DLD1 (cell line): ENCODE measurements at regions not wholly inside any gene's neighbourhood (a gene's known extent, or its start where the extent isn't known, plus 50 kb on each side); places are given as distances from the start of the nearest gene placed in this dataset.
"Not testable (repeated sequence)": the region's sequence is repeated elsewhere in the genome, so short reads cannot be mapped to it uniquely, and the experiment has no call there.

Experiments
- in situ Hi-C: cut with HindIII; loops from 2 replicates; pipeline ENCODE4 v1.10.0; 2017; ENCODE audit warnings: low sequenced_read_pairs

DNA sequence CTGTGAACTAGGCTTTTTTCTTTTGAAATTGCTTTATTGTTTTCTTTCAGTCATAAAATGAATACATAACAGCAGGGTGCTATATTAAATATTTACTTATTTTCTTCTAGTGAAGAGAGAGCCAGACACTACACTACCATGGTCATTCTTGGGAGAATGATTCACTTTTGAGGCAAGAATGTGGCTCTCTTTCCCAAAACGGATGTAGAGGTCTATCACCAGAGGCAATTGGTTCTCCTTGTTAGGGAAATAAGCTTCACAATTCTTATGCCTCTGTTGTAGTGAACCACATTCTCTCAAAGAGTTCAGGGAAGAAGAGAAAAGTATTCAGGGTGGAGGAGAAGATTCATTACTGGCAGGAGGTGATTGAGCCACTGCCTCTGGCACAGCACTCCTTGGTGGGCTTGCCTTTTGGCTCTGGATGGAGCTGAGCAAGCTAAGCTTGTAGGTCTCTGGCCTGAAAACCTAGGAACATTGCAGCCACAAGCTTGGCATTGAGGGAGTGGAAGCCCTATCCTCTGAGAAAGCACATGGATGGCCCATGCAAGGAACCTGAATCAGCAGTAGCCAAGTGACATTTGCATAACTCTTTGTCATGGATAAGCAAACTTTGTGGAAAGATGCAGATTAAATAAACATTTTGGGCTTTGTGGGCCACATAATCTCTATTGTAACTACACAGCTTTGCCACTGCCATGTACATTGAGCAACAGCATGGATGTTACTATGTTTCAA lies 179.0 kb upstream of the TNC start:
- in situ Hi-C loops, result loop anchor here (25.0 kb wide), 1 partner anchor 135 kb away; no protein-coding TSS in a partner anchor

DNA sequence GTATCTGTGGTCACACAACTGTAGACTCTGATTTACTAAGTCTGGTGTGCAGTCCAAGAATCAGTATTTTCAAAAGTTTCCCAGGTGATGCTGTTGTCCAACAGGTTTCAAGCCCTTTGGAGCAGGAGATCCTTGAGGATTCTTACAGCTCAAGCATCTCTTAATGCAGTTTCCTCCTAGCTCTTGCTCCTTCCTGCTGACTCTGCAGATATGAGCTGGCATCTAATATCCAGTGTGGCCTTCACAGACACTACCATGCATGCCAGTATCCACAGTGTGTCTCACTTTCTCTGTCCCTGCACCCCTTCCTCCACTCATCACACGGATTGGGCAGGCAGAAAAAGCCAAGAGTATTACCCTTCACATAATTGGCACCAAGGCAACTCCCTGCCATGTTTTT lies 182.2 kb upstream of the TNC start:
- in situ Hi-C loops, result no loop called here

DNA sequence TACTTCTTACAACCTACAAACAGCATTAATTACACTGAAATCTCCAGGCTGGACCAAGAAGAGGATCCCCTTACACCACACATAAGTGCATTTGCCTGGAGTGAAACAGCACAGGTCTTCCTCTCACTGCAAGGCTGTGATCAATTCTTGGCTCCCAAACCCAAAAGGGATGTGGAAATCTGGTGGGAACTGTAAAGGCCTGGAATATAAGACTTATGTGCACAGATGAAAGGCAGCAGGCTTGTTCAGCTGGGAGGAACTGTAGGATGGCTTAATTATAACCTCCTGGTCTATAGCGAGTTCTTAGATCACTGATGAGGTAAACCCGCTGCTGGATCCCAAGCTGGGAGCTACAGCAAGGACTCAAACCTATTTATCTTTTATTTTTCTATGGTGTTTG lies 182.9 kb upstream of the TNC start:
- in situ Hi-C loops, result no loop called here

DNA sequence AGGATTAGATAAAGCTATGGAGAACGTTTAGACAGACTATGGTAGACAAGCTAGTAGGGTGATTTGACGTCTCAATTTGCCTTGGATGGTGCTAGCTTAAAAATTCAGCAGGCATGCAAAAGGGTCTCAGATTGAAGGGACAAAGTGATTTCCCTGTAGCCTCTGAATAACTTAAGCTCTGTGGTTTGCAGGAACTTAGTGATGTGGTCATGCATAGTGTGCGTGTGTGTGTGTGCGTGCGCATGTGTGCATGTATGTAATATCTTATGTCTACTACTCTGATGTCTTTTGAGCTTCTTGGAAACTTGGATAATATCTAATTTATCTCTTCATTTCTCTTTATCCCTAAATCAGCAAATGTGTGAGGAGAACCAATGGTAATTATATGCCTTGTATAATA lies 183.6 kb upstream of the TNC start:
- in situ Hi-C loops, result no loop called here

DNA sequence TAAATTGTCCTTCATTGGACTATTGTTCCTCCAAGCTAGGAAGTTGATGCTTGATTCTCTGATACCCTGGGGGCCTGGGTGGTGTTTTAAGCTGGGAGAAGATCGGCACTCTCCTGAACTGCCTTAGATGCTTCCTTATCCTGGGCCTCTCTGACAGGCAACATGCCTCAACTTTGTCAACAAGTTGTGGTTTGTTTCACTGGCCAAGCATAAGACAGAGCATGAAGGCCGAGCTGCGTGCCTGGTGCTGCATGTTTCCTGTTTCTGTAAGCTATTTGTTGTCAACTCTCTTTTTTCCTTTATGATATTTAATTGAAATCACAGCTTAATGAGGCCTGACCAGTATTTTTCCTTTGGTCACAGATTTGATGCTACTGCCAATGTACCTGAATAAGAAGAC lies 187.6 kb upstream of the TNC start:
- in situ Hi-C loops, result no loop called here

DNA sequence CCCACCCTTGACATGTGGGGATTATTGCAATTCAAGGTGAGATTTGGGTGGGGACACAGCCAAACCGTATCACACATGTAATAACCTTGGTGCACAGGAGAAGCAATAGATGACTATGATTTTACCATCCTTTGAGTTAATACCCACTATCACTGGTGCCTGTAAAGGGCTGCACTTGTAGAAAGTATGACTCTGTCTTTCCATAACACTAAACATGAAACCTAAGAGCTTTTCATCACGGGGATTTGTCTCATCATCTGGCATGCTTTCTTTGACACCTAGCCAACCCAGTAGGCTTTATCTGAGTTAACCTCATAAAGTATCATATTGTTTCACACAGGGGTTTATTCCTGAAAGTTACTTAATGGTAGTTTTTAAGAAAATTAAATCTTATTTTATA lies 188.9 kb upstream of the TNC start:
- in situ Hi-C loops, result no loop called here

DNA sequence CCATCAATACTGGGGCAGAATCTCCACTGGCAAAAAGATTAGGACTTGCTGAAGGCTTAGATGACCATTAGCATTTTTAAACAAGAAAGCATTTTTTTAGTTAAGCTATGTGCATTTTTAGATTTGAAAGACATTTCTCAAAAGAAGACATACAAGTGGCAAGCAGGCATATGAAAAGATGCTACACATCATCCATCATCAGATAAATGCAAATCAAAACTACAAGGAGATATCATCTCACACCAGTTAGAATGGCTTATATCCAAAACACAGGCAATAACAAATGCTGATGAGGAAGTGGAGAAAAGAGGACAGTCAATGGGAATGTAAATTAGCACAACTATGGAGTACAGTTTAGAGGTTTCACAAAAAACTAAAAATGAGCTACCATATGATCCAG lies 195.6 kb upstream of the TNC start:
- in situ Hi-C loops, result no loop called here

DNA sequence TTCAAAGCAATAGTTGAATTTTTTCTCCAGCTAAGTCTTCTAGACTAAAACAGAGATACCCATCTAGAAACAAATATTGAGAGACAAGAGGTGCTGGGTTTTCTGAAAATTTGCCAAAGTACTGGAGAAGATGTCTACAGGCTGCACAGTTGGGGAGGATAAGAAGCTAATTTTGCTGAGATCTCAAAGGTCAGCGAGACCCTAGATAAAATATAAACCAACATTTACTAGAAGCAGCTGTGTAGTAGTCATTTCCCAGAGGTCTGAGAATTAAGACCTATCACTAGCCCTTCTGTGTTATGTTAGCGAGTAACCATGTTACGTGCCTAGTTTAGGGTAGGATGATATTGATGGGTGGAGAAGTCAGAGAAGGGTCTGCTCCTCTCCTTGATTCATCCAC lies 208.5 kb upstream of the TNC start:
- in situ Hi-C loops, result no loop called here

DNA sequence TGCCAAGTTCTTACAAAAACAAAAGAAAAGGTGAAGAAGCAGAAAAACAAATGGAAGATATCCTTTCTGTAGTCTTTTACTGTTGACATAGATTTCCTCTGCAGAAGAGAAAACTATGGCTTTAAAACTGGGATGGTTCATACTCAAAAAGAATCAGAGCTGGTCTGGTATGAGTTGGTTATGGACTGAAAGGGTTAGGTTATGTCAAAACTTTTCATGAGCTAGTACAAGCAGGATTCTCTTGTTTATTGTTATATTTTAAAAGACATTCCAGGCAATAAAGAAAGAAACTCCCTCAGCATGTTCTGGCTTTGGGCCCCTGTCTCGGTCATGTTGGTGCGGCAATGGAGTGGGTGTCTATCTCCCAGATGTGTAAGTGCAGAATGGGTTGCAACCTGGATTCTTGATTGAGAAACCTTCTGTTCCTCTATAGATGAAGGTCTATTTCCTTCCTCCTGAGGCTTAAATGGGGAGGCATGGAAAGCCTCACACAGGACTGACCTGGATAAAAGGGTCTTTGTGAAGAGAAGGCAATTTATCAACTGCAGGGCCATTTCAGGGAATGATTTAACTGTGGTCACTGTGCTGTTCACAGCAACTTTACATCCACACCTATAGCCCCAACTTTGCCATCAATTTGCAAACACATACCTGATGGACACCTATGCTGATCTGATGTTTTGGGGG lies 209.6 kb upstream of the TNC start:
- in situ Hi-C loops, result no loop called here

DNA sequence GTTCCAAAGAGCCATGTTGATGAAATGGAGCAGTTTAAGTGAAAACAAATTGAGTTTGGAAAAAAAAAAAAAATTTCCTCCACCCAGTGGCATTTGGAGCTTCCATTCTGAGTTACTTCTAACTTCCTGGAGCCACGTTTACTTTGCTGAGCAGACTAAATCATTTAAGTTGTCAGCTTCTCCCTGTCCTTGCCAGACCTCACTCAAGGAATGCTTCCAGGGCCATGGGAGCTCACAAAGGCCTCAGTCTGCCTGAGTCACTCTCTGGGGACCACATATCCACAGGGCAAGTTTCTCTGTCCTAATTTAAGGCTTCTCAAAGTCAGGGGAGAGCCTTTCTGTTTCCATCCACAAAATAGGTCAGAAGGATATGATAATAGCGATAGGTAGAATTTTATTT lies 210.3 kb upstream of the TNC start:
- in situ Hi-C loops, result no loop called here

DNA sequence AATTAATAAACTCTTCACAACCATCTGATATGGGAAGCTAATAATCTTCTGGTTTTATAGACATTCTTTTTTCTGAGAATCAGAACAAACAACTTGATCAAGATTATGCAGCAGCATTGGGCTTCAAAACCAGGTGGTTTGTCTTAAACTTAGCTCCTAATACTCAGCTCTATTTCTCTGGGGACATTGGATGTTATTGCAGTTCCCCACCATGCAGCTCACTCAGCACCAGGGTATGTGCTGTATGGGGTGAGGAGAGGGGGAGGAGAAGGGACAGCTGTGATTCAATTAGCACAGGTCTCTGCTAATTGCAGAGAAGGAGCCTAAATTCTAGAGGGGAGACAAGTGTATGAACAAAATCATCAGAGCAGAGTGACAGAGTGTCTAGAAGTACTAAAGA lies 210.7 kb upstream of the TNC start:
- in situ Hi-C loops, result no loop called here

DNA sequence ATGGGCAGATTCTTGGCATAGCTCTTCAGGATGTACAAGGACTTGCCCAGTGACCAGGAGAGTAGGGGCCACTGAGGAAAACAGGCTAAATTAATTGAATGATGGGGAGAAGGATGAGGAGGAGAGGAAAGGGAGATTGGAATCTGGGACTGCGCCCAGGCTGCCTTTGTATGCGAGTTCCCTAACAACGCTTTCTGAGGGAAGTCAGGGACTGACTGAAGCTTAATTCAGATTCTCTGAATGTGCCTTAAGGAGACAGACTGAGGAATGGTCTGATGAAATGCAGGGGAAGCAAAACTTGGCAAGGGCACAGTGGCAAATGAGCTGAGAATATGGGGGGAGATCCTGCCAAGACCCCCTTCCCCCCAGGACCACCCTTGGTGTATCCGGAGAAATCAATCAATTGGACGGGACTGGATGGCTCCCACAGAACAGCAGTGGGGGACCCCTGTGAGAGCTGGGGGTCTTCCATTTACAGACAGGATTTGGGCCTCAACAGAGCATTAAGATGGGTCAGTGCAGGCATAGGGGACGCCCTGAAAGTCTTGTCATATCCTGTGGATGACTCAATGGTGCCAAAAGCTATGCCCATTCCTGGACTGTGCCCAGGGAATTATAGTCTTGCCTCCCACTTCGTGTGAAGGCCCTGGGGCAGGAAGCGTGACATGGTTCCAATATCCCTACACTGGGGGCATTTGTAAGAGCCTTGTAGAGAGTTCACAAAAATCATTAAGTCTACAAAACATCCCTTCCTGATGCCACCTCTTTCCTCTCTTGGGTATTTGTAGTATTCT lies 215.5 kb upstream of the TNC start:
- in situ Hi-C loops, result no loop called here

DNA sequence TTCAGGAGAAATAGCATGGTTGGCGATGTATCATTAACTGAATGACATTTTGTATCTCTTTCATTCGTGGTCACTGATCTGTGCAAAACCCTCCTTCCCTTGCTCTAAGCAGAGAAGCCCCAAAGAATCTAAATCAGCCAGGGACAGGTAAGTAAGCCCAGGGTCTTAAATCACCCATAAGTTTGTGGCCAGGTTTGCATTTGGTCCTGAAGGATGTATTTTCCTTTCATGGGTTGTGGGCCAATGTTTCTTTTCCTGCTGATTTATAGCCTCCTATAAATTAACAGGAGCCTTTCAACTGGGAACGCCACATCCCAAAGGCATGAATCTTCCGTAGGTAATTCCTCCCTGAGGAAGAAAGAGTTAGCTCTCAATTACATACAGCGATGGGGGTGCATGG lies 217.5 kb upstream of the TNC start:
- in situ Hi-C loops, result no loop called here

DNA sequence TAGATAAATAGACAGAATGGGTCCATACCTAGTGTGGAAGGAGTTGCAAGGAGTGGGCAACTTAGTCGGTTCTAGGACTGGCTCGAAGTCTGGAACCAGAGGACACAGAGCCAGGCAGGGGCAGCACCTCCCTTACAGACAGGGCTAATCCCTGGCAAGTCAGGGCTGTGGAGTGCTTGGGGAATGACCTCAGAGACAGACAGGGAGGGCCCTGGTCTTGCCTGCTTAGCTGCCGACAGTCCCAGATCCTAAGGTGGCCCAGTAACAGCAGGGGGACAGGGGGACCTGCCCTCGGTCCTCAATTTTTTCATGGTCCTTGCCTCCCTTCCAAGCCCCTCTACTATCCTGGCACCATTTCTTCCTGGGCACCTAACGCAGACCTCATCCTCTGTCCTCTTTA lies 222.4 kb upstream of the TNC start:
- in situ Hi-C loops, result no loop called here

DNA sequence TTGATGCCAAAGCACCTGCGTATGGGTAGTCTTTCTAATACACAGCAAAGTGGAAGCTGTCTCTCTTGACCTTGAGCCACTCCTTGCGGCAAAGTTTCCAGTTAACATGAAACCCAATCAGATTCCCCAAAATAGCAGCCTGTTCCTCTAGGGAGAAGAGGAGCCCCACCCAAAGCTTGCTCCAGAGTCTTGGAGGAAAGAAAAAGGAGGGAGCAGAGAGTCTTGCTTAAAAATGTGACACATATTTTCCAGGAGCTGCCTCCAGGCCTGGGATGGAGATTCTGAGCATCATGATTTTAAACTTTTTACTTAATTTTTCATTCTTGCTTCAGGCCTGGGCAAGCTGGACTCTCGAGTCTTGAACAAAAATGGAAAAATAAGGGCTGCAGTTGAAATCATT lies 223.5 kb upstream of the TNC start:
- in situ Hi-C loops, result no loop called here

DNA sequence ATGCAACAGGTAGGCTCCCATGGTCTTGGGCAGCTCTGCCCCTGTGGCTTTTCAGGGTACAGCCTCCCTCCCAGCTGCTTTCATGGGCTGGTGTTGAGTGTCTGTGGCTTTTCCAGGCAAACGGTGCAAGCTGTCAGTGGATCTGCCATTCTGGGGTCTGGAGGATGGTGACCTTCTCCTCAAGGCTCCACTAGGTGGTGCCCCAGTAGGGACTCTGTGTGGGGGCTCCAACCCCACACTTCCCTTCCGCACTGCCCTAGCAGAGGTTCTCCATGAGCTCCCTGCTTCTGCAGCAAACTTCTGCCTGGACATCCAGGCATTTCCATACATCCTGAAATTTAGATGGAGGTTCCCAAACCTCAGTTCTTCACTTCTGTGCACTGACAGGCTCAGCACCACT lies 229.8 kb upstream of the TNC start:
- in situ Hi-C loops, result not testable (repeated sequence)

DNA sequence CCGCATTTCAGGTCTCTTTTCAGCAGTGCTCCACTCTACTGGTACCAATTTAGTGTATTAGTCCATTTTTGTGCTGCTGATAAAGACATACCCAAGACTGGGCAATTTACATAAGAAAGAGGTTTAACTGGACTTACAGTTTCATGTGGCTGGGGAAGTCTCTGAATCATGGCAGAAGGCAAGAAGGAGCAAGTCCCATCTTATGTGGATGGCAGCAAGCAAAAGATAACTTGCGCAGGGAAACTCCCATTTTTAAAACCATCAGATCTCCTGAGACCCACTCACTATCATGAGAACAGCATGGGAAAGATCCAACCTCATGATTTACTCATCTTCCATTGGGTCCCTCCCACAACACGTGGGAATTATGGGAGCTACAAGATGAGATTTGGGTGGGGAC lies 231.0 kb upstream of the TNC start:
- in situ Hi-C loops, result not testable (repeated sequence)

DNA sequence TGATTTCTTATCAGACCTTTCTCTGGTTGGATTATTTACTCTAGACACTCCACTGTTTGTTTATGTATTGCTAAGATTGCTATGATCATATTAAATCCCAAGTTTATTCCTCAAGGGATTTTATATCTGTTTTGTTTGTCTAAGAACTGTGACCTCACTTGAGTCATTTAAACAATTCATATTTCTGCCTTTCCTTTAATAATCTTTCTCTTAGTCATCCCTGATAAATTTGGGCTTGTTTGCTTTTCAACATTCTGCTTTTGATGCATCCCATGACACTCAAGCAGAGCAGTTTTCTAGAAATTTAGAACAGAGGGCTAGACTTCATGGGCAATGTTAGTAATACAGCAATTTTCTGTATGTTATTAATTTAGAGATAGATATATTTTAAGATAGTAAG lies 231.6 kb upstream of the TNC start:
- in situ Hi-C loops, result no loop called here

DNA sequence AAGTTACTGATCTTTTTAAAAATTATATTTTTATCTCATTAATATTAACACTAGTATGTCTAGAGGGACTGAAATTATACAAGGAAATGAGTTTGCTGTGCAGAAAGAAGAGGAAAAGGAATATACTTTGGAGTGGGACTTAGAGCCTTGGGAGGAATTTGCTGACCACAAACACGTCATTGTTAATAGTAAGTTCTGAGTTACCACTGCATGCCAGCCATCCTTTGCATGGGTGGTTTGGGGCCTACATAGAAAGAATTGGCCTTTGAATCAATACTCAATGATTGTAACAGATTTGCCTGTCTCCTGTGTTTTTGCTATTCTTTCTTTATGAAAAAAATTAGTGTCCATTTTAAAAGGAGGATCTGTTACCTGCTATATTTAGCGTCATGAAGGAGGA lies 232.6 kb upstream of the TNC start:
- in situ Hi-C loops, result no loop called here

DNA sequence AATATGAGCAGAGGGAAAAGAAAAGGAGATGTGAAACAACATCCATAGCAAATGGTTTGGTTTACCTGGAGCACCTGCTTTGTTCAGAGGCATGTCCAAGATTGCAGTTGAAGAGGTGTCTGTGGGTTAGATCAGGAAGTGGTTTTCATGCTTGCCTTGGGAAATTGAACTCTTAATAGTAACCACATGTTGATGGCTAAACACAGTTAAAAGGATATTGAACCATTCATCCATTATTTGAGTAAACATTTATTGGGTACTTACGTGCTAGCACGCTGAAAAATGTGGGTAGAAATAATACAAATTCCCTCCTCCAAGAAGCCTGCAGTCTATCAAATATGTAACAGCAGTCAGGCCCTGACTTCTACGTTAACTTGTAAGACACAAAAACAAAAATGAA lies 235.7 kb upstream of the TNC start:
- in situ Hi-C loops, result no loop called here

DNA sequence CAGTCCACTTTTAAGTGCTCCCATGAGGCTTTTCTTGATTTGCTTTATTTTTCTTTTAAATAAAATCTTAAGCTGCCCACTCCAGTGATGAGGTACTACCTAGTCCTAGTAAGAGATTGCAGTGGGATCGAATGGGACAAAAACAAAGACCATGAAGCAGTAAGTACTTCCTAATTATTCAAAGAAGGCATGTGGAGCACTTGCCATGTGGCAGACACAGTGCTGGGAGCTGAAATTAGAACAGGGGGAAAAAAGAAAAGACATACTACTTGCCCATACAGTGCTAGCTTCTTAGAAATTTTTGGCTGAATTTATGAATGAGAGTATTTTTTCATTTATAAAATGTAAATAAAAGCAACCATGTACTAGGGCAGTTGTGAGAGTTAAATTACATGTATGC lies 239.9 kb upstream of the TNC start:
- in situ Hi-C loops, result no loop called here
